ENCODE measurements at regions not wholly inside any gene's neighbourhood (a gene's known extent, or its start where the extent isn't known, plus 50 kb on each side); places are given as distances from the start of the nearest gene placed in this dataset.

GRCh38 chr2:121825003-121825950 is 69.8 kb downstream of the TSN start:
- Histone ChIP-seq H3K27ac (no peak overlapping the region), H3K4me1 (ENCODE audit: insufficient read depth) (peaks cover 2% of the 10 kb centered on the region), H3K4me3 (no peak overlapping the region), H3K27me3 (no peaks in the 10 kb centered on the region), H3K9me3 (no peaks in the 10 kb centered on the region), H3K36me3 (no peaks in the 10 kb centered on the region)
- TF ChIP-seq EP300 (IDR thresholded peaks at IDR 0.05) (no peak), POLR2A (IDR thresholded peaks at IDR 0.05) (no peak), CTCF (IDR thresholded peaks at IDR 0.05) (no peak)
- no peak for DNase-seq
- intact Hi-C loops (cut with DNase I) = no loop called here
- WGBS, 3 donors = 75 to 82% (median 78%) methylated on average over 8 of the region's 8 CpGs

GRCh38 chr2:121826036-121826435 is 70.6 kb downstream of the TSN start:
- no peak for TF ChIP-seq EP300 (IDR thresholded peaks at IDR 0.05)
- TF ChIP-seq CTCF (IDR thresholded peaks at IDR 0.05) = no peak
- no peak for TF ChIP-seq POLR2A (IDR thresholded peaks at IDR 0.05)
- Histone ChIP-seq H3K9me3 (no peaks in the 10 kb centered on the region), H3K27me3 (no peaks in the 10 kb centered on the region), H3K36me3 (no peaks in the 10 kb centered on the region), H3K4me3 (no peak overlapping the region), H3K4me1 (ENCODE audit: insufficient read depth) (peaks cover 2% of the 10 kb centered on the region), H3K27ac (no peak overlapping the region)
- DNase-seq = no peak
- intact Hi-C loops (cut with DNase I) = no loop called here
- 12 to 20% (median 20%) methylated on average over 3 of the region's 3 CpGs for WGBS, 3 donors

- TF ChIP-seq CTCF (IDR thresholded peaks at IDR 0.05) (no peak), POLR2A (IDR thresholded peaks at IDR 0.05) (no peak), EP300 (IDR thresholded peaks at IDR 0.05) (no peak)
- WGBS, 3 donors = 40 to 50% (median 48%) methylated on average over 13 of the region's 13 CpGs
- Histone ChIP-seq H3K36me3 (no peaks in the 10 kb centered on the region), H3K4me3 (no peak overlapping the region), H3K9me3 (no peaks in the 10 kb centered on the region), H3K27me3 (no peaks in the 10 kb centered on the region), H3K4me1 (ENCODE audit: insufficient read depth) (peaks cover 2% of the 10 kb centered on the region), H3K27ac (no peak overlapping the region)
- no peak for DNase-seq
- intact Hi-C loops (cut with DNase I) = no loop called here
These were observed 72.9 kb downstream of the TSN start for GRCh38 chr2:121828281-121828731.

GRCh38 chr2:121830809-121831208 is 75.4 kb downstream of the TSN start:
- 75 to 89% (median 75%) methylated on average over 1 of the region's 1 CpG for WGBS, 3 donors
- Histone ChIP-seq H3K27me3 (no peaks in the 10 kb centered on the region), H3K36me3 (no peaks in the 10 kb centered on the region), H3K27ac (no peak overlapping the region), H3K9me3 (no peaks in the 10 kb centered on the region), H3K4me3 (no peak overlapping the region), H3K4me1 (ENCODE audit: insufficient read depth) (peaks cover 2% of the 10 kb centered on the region)
- intact Hi-C loops (cut with DNase I) = no loop called here
- no peak for TF ChIP-seq EP300 (IDR thresholded peaks at IDR 0.05)
- no peak for TF ChIP-seq CTCF (IDR thresholded peaks at IDR 0.05)
- TF ChIP-seq POLR2A (IDR thresholded peaks at IDR 0.05) = no peak
- DNase-seq = no peak

Data from ovary (tissue), 7 donors.